ENCODE measurements at regions not wholly inside any gene's neighbourhood (a gene's known extent, or its start where the extent isn't known, plus 50 kb on each side); places are given as distances from the start of the nearest gene placed in this dataset.

DNA sequence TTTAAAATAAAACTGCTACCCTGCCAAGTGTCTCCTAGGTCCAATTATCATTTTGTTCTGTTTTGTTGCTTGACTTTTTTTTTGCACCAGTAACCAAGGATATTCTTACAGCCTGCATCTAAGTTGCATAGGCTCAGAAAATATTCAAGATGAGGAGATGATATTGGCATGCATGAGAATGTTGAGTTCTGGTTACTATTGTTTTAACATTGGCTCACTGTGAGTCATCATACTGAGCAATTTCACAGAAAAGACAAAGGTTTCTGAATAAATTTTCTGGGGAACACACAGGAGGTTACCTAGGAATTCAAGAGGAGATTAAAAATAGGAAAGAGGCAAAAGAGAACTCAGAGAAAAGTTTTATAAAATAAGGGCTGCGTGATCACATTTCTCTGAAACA is 84.8 kb upstream of the POU3F3 start:
- no peaks in the 10 kb centered on the region for H3K27me3 ChIP-seq (ENCODE audit: insufficient read depth, low read length, poor library complexity, severe bottlenecking)
- peaks cover 2 to 7% of the 10 kb centered on the region in 2 donors for H3K27me3 Mint-ChIP-seq
- no peak overlapping the region for H3K4me3 Mint-ChIP-seq
- H3K27ac Mint-ChIP-seq = no peak overlapping the region
- ChIA-PET POLR2A (no interaction called here), CTCF (no interaction called here)
- H3K4me1 Mint-ChIP-seq = no peaks in the 10 kb centered on the region
- no peaks in the 10 kb centered on the region for H3K36me3 ChIP-seq (ENCODE audit: insufficient read depth, low read length)
- H3K4me3 ChIP-seq (ENCODE audit: low read length) = no peak overlapping the region
- no peaks in the 10 kb centered on the region for H3K9me3 ChIP-seq (ENCODE audit: low read length)
- no peaks in the 10 kb centered on the region for H3K4me1 ChIP-seq (ENCODE audit: insufficient read depth, low read length)
- H3K27ac ChIP-seq (ENCODE audit: low read depth, low read length) = no peak overlapping the region
- H3K36me3 Mint-ChIP-seq = no peaks in the 10 kb centered on the region
- H3K9me3 Mint-ChIP-seq = peaks cover 0 to 6% (median 0%) of the 10 kb centered on the region in 5 donors
- no peak for DNase-seq

DNA sequence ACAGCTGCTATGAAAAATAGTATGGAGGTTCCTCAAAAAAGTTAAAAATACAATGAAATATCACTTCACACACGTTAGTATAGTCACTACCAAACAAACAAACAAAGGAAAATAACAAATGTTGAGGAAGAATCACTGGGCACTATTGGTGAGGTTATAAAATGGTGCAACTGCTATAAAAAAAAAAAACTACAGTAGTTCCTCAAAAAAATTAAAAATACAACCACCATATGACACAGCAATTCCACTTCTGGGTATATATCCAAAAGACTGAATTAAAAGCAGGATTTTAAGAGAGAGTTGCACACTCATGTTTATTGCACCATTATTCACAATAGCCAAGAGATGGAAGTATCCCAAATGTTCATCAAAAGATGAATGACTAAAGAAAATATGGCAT is 80.9 kb upstream of the POU3F3 start:
- Histone ChIP-seq H3K27ac (ENCODE audit: low read depth, low read length) (no peak overlapping the region), H3K4me1 (ENCODE audit: insufficient read depth, low read length) (no peaks in the 10 kb centered on the region), H3K27me3 (ENCODE audit: insufficient read depth, low read length, poor library complexity, severe bottlenecking) (no peaks in the 10 kb centered on the region), H3K9me3 (ENCODE audit: low read length) (no peaks in the 10 kb centered on the region), H3K36me3 (ENCODE audit: insufficient read depth, low read length) (no peaks in the 10 kb centered on the region), H3K4me3 (ENCODE audit: low read length) (no peak overlapping the region)
- no peak overlapping the region for H3K4me3 Mint-ChIP-seq
- peaks cover 0 to 6% (median 0%) of the 10 kb centered on the region in 5 donors for H3K9me3 Mint-ChIP-seq
- no peaks in the 10 kb centered on the region for H3K36me3 Mint-ChIP-seq
- DNase-seq = no peak
- CTCF ChIA-PET = no interaction called here
- peaks cover 2 to 5% of the 10 kb centered on the region in 2 donors for H3K27me3 Mint-ChIP-seq
- POLR2A ChIA-PET = no interaction called here
- H3K27ac Mint-ChIP-seq = no peak overlapping the region
- no peaks in the 10 kb centered on the region for H3K4me1 Mint-ChIP-seq

DNA sequence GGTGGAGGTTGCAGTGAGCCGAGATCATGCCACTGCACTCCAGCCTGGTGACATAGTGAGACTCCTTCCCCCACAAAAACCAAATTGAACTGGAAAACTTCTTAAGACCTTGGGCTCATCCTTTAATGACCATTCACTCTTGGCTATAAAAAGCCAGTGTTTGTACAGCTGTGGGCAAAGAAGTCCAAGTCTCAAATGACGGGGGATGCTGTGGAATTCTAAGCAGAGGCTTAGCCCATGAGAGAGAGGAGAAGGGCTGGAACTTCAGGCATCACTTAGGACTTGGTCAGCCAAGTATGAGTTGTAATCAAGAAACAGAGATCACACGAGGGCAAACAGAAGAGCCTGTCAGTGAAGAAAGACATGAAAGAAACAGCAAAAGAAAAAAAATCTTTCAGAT is 79.3 kb upstream of the POU3F3 start:
- no peak overlapping the region for H3K27ac Mint-ChIP-seq
- no peaks in the 10 kb centered on the region for H3K4me1 Mint-ChIP-seq
- no peaks in the 10 kb centered on the region for H3K4me1 ChIP-seq (ENCODE audit: insufficient read depth, low read length)
- H3K4me3 Mint-ChIP-seq = no peak overlapping the region
- H3K27ac ChIP-seq (ENCODE audit: low read depth, low read length) = no peak overlapping the region
- DNase-seq = no peak
- CTCF ChIA-PET = no interaction called here
- no peaks in the 10 kb centered on the region for H3K36me3 ChIP-seq (ENCODE audit: insufficient read depth, low read length)
- H3K36me3 Mint-ChIP-seq = no peaks in the 10 kb centered on the region
- POLR2A ChIA-PET = no interaction called here
- no peaks in the 10 kb centered on the region for H3K9me3 ChIP-seq (ENCODE audit: low read length)
- peaks cover 2 to 5% of the 10 kb centered on the region in 2 donors for H3K27me3 Mint-ChIP-seq
- no peaks in the 10 kb centered on the region for H3K9me3 Mint-ChIP-seq
- no peak overlapping the region for H3K4me3 ChIP-seq (ENCODE audit: low read length)
- H3K27me3 ChIP-seq (ENCODE audit: insufficient read depth, low read length, poor library complexity, severe bottlenecking) = no peaks in the 10 kb centered on the region

DNA sequence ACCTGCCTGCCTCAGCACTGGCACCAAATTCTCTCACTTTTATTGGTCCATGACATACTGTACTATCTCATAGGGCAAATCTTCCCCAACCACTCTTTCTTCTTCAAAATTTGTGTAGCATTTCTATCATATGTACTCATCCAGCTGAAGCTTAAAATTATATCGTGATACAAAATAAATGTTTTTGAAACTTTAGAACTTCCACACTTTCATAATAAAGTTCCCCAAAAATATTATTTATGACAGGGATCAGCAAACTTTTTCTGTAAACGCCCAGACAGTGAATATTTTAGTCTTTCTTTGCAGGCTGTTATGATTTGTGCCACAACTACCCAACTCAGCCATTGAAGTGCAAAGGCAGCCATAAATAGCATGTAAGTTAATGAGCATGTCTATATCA is 76.2 kb upstream of the POU3F3 start:
- no peak for DNase-seq
- Mint-ChIP-seq H3K27me3 (peaks cover 0 to 5% of the 10 kb centered on the region in 2 donors), H3K4me1 (peaks cover 0 to 4% (median 4%) of the 10 kb centered on the region in 3 donors), H3K36me3 (no peaks in the 10 kb centered on the region), H3K9me3 (no peaks in the 10 kb centered on the region), H3K27ac (no peak overlapping the region), H3K4me3 (no peak overlapping the region)
- POLR2A ChIA-PET = no interaction called here
- H3K27me3 ChIP-seq (ENCODE audit: insufficient read depth, low read length, poor library complexity, severe bottlenecking) = no peaks in the 10 kb centered on the region
- no peaks in the 10 kb centered on the region for H3K9me3 ChIP-seq (ENCODE audit: low read length)
- no peak overlapping the region for H3K27ac ChIP-seq (ENCODE audit: low read depth, low read length)
- CTCF ChIA-PET = no interaction called here
- no peaks in the 10 kb centered on the region for H3K36me3 ChIP-seq (ENCODE audit: insufficient read depth, low read length)
- H3K4me3 ChIP-seq (ENCODE audit: low read length) = no peak overlapping the region
- no peaks in the 10 kb centered on the region for H3K4me1 ChIP-seq (ENCODE audit: insufficient read depth, low read length)

DNA sequence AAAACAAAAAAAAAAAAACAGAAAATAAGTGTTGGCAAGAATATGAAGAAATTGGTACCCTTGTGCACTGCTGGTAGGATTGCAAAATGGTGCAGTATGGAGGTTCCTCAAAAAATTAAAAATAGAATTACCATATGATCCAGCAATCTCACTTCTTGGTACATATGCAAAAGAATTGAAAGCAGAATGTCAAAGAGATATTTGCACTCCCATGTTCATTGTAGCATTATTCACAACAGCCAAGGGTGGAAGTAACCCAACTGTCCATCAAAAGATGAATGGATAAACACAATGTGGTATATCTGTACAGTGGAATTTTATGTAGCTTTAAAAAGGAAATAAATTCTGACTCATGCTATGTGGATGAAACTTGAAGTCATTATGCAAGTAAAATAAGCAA is 72.8 kb upstream of the POU3F3 start:
- H3K27me3 ChIP-seq (ENCODE audit: insufficient read depth, low read length, poor library complexity, severe bottlenecking) = no peaks in the 10 kb centered on the region
- no peak overlapping the region for H3K27ac ChIP-seq (ENCODE audit: low read depth, low read length)
- no peaks in the 10 kb centered on the region for H3K36me3 ChIP-seq (ENCODE audit: insufficient read depth, low read length)
- no peaks in the 10 kb centered on the region for H3K9me3 ChIP-seq (ENCODE audit: low read length)
- Mint-ChIP-seq H3K36me3 (no peaks in the 10 kb centered on the region), H3K4me3 (no peak overlapping the region), H3K27me3 (peaks cover 0 to 5% of the 10 kb centered on the region in 2 donors), H3K4me1 (peaks cover 0 to 4% (median 4%) of the 10 kb centered on the region in 3 donors), H3K27ac (no peak overlapping the region), H3K9me3 (no peaks in the 10 kb centered on the region)
- POLR2A ChIA-PET = no interaction called here
- no peak for DNase-seq
- no peaks in the 10 kb centered on the region for H3K4me1 ChIP-seq (ENCODE audit: insufficient read depth, low read length)
- H3K4me3 ChIP-seq (ENCODE audit: low read length) = no peak overlapping the region
- CTCF ChIA-PET = no interaction called here

DNA sequence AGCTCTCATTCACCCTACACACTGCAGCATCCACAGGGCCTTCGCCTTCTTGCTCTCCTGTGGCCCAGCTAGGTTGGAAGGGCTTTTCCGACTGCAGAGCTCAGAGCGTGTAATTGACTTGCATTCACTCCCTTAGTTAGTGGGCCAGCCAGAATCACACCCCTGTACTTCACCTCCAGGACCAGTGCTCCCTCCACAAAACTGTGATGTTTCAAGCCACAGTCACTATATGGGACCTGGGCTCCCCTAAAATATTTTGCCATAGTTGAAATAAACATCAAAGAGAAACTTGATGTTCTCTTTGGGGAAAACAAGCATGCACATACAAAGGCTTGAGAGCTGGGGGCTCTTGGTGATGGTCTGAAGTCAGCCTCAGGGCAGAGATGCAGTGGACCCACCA is 69.7 kb upstream of the POU3F3 start:
- Histone ChIP-seq H3K4me3 (ENCODE audit: low read length) (no peak overlapping the region), H3K36me3 (ENCODE audit: insufficient read depth, low read length) (no peaks in the 10 kb centered on the region), H3K9me3 (ENCODE audit: low read length) (no peaks in the 10 kb centered on the region), H3K27me3 (ENCODE audit: insufficient read depth, low read length, poor library complexity, severe bottlenecking) (no peaks in the 10 kb centered on the region), H3K27ac (ENCODE audit: low read depth, low read length) (no peak overlapping the region), H3K4me1 (ENCODE audit: insufficient read depth, low read length) (no peaks in the 10 kb centered on the region)
- no peak overlapping the region for H3K27ac Mint-ChIP-seq
- CTCF ChIA-PET = no interaction called here
- no peak for DNase-seq
- peaks cover 0 to 4% (median 4%) of the 10 kb centered on the region in 3 donors for H3K4me1 Mint-ChIP-seq
- POLR2A ChIA-PET = no interaction called here
- H3K36me3 Mint-ChIP-seq = no peaks in the 10 kb centered on the region
- H3K27me3 Mint-ChIP-seq = peaks cover 0 to 5% of the 10 kb centered on the region in 2 donors
- H3K9me3 Mint-ChIP-seq = peaks cover 0 to 4% (median 0%) of the 10 kb centered on the region in 5 donors
- H3K4me3 Mint-ChIP-seq = no peak overlapping the region

DNA sequence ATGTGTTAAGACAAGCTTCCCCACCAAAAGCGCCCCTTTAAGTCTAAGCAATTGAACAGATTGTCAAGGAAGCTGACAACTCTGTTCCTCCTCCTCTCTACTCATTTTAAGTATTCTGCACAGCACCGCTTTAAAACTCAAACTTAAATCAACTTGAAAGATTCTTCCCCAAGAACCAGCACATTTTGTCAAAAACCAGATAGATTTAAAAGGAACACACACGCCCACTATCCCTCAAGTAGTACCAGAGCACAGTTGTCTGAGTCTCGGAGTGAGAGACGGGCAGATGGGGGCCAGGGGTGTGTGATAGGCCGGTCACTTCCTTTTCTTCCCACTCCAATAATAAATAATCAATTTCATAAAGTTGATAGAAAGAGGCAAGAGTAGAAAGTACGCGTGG is 67.7 kb upstream of the POU3F3 start:
- no peaks in the 10 kb centered on the region for H3K4me1 Mint-ChIP-seq
- Histone ChIP-seq H3K4me1 (ENCODE audit: insufficient read depth, low read length) (no peaks in the 10 kb centered on the region), H3K27me3 (ENCODE audit: insufficient read depth, low read length, poor library complexity, severe bottlenecking) (no peaks in the 10 kb centered on the region), H3K27ac (ENCODE audit: low read depth, low read length) (no peak overlapping the region), H3K9me3 (ENCODE audit: low read length) (no peaks in the 10 kb centered on the region), H3K36me3 (ENCODE audit: insufficient read depth, low read length) (no peaks in the 10 kb centered on the region), H3K4me3 (ENCODE audit: low read length) (no peak overlapping the region)
- H3K36me3 Mint-ChIP-seq = no peaks in the 10 kb centered on the region
- POLR2A ChIA-PET = no interaction called here
- no peak overlapping the region for H3K27ac Mint-ChIP-seq
- H3K4me3 Mint-ChIP-seq = no peak overlapping the region
- H3K27me3 Mint-ChIP-seq = peaks cover 0 to 5% of the 10 kb centered on the region in 2 donors
- DNase-seq = no peak
- CTCF ChIA-PET = no interaction called here
- H3K9me3 Mint-ChIP-seq = peaks cover 0 to 4% (median 0%) of the 10 kb centered on the region in 5 donors

DNA sequence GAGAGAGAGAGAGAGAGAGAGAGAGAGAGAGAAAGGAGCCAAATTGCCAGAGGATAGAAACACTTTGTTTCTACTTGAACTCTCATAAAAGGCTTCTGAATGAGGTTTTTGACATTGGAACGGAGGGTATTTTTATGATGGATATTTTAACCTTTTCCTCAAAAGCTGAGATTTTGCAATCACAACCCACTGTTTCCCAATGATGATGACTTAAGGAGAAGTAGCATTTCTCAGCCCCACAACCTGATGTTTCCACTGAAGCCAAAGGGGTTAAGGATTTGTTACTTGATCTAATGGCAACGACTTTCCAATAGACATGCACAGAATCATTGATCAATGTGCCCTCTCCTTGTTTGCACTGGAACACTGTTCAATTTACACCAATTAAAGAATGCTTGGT is 67.1 kb upstream of the POU3F3 start:
- H3K4me3 Mint-ChIP-seq = no peak overlapping the region
- no peaks in the 10 kb centered on the region for H3K9me3 ChIP-seq (ENCODE audit: low read length)
- H3K9me3 Mint-ChIP-seq = peaks cover 0 to 4% (median 0%) of the 10 kb centered on the region in 5 donors
- no peaks in the 10 kb centered on the region for H3K27me3 ChIP-seq (ENCODE audit: insufficient read depth, low read length, poor library complexity, severe bottlenecking)
- POLR2A ChIA-PET = no interaction called here
- no peaks in the 10 kb centered on the region for H3K4me1 ChIP-seq (ENCODE audit: insufficient read depth, low read length)
- CTCF ChIA-PET = no interaction called here
- H3K36me3 ChIP-seq (ENCODE audit: insufficient read depth, low read length) = no peaks in the 10 kb centered on the region
- no peak overlapping the region for H3K27ac Mint-ChIP-seq
- H3K4me1 Mint-ChIP-seq = no peaks in the 10 kb centered on the region
- H3K4me3 ChIP-seq (ENCODE audit: low read length) = no peak overlapping the region
- H3K27me3 Mint-ChIP-seq = peaks cover 0 to 5% of the 10 kb centered on the region in 2 donors
- no peak overlapping the region for H3K27ac ChIP-seq (ENCODE audit: low read depth, low read length)
- no peaks in the 10 kb centered on the region for H3K36me3 Mint-ChIP-seq
- DNase-seq = no peak
